Activated naive CD8-positive, alpha-beta T cell treated with anti-CD3 and anti-CD28 coated beads for 36 hours (primary cell): ENCODE measurements at regions not wholly inside any gene's neighbourhood (a gene's known extent, or its start where the extent isn't known, plus 50 kb on each side); places are given as distances from the start of the nearest gene placed in this dataset.
"Not testable (repeated sequence)": the region's sequence is repeated elsewhere in the genome, so short reads cannot be mapped to it uniquely, and the experiment has no call there.

ENCODE experiments used
- DNase-seq: peaks from one replicate; pipeline ENCODE4 v3.0.0; 2021
- H3K27ac Mint-ChIP-seq: one replicate; pipeline ENCODE4 v1.8.0; 2022; ENCODE audit warnings: mild to moderate bottlenecking, moderate library complexity, mixed read lengths
- H3K27me3 Mint-ChIP-seq: one replicate; pipeline ENCODE4 v1.8.0; 2022; ENCODE audit warnings: mild to moderate bottlenecking, mixed read lengths
- H3K36me3 Mint-ChIP-seq: one replicate; pipeline ENCODE4 v1.8.0; 2021; ENCODE audit warnings: mild to moderate bottlenecking, mixed read lengths
- H3K4me1 Mint-ChIP-seq: one replicate; pipeline ENCODE4 v1.8.0; 2021; ENCODE audit warnings: mixed read lengths
- H3K4me3 Mint-ChIP-seq: one replicate; pipeline ENCODE4 v1.8.0; 2022; ENCODE audit warnings: mild to moderate bottlenecking, moderate library complexity, mixed read lengths
- H3K9me3 Mint-ChIP-seq: one replicate; pipeline ENCODE4 v1.8.0; 2022; ENCODE audit warnings: mixed read lengths

- no peaks in the 10 kb centered on the region for H3K27me3 Mint-ChIP-seq
- H3K4me1 Mint-ChIP-seq, result no peaks in the 10 kb centered on the region
- peaks cover 7% of the 10 kb centered on the region for H3K9me3 Mint-ChIP-seq
- H3K36me3 Mint-ChIP-seq, result no peaks in the 10 kb centered on the region
- no peak overlapping the region for H3K4me3 Mint-ChIP-seq
- DNase-seq, result no peak
- no peak overlapping the region for H3K27ac Mint-ChIP-seq
Observed at GRCh38 chr3:163327086-163327485, 1751.2 kb downstream of the SI start.

GRCh38 chr3:163315786-163316185 lies 1762.5 kb downstream of the SI start:
- no peak overlapping the region for H3K4me3 Mint-ChIP-seq
- no peaks in the 10 kb centered on the region for H3K4me1 Mint-ChIP-seq
- no peaks in the 10 kb centered on the region for H3K27me3 Mint-ChIP-seq
- no peak overlapping the region for H3K27ac Mint-ChIP-seq
- H3K36me3 Mint-ChIP-seq, result no peaks in the 10 kb centered on the region
- DNase-seq, result no peak
- peaks cover 7% of the 10 kb centered on the region for H3K9me3 Mint-ChIP-seq

GRCh38 chr3:163306405-163306804 lies 1771.9 kb downstream of the SI start:
- peaks cover 18% of the 10 kb centered on the region for H3K9me3 Mint-ChIP-seq
- no peak overlapping the region for H3K4me3 Mint-ChIP-seq
- no peak for DNase-seq
- no peaks in the 10 kb centered on the region for H3K36me3 Mint-ChIP-seq
- no peak overlapping the region for H3K27ac Mint-ChIP-seq
- no peaks in the 10 kb centered on the region for H3K4me1 Mint-ChIP-seq
- H3K27me3 Mint-ChIP-seq, result no peaks in the 10 kb centered on the region

- DNase-seq, result no peak
- Mint-ChIP-seq H3K36me3 (no peaks in the 10 kb centered on the region), H3K4me3 (no peak overlapping the region), H3K27ac (no peak overlapping the region), H3K9me3 (peaks cover 1% of the 10 kb centered on the region), H3K4me1 (no peaks in the 10 kb centered on the region), H3K27me3 (no peaks in the 10 kb centered on the region)
Observed at GRCh38 chr3:163273694-163274093, 1777.1 kb downstream of the OTOL1 start.

GRCh38 chr3:163266731-163267130 lies 1770.1 kb downstream of the OTOL1 start:
- Mint-ChIP-seq H3K4me3 (no peak overlapping the region), H3K36me3 (no peaks in the 10 kb centered on the region), H3K9me3 (peaks cover 7% of the 10 kb centered on the region), H3K27ac (no peak overlapping the region), H3K27me3 (no peaks in the 10 kb centered on the region), H3K4me1 (no peaks in the 10 kb centered on the region)
- DNase-seq, result no peak

- Mint-ChIP-seq H3K9me3 (peaks cover 5% of the 10 kb centered on the region), H3K27ac (no peak overlapping the region), H3K27me3 (no peaks in the 10 kb centered on the region), H3K36me3 (no peaks in the 10 kb centered on the region), H3K4me1 (no peaks in the 10 kb centered on the region), H3K4me3 (no peak overlapping the region)
- DNase-seq, result no peak
Observed at GRCh38 chr3:163261618-163262017, 1765.0 kb downstream of the OTOL1 start.

- Mint-ChIP-seq H3K27me3 (no peaks in the 10 kb centered on the region), H3K4me3 (no peak overlapping the region), H3K36me3 (no peaks in the 10 kb centered on the region), H3K9me3 (peaks cover 5% of the 10 kb centered on the region), H3K27ac (no peak overlapping the region), H3K4me1 (no peaks in the 10 kb centered on the region)
- no peak for DNase-seq
Observed at GRCh38 chr3:163261056-163261455, 1764.4 kb downstream of the OTOL1 start.

GRCh38 chr3:163218336-163218735 lies 1721.7 kb downstream of the OTOL1 start:
- Mint-ChIP-seq H3K9me3 (peaks cover 4% of the 10 kb centered on the region), H3K4me1 (no peaks in the 10 kb centered on the region), H3K36me3 (no peaks in the 10 kb centered on the region), H3K27me3 (no peaks in the 10 kb centered on the region), H3K4me3 (no peak overlapping the region), H3K27ac (no peak overlapping the region)
- DNase-seq, result no peak

GRCh38 chr3:163213838-163214237 lies 1717.2 kb downstream of the OTOL1 start:
- H3K27me3 Mint-ChIP-seq, result no peaks in the 10 kb centered on the region

GRCh38 chr3:163196815-163197374 lies 1700.3 kb downstream of the OTOL1 start:
- Mint-ChIP-seq H3K27me3 (no peaks in the 10 kb centered on the region), H3K9me3 (peaks cover 2% of the 10 kb centered on the region), H3K27ac (no peak overlapping the region), H3K36me3 (no peaks in the 10 kb centered on the region), H3K4me1 (no peaks in the 10 kb centered on the region), H3K4me3 (no peak overlapping the region)
- DNase-seq, result no peak

More at GRCh38 chr3:163213838-163214237, 1717.2 kb downstream of the OTOL1 start:
- Mint-ChIP-seq H3K9me3 (peaks cover 5% of the 10 kb centered on the region), H3K27ac (no peak overlapping the region), H3K36me3 (no peaks in the 10 kb centered on the region), H3K4me1 (no peaks in the 10 kb centered on the region), H3K4me3 (no peak overlapping the region)
- no peak for DNase-seq

GRCh38 chr3:163196245-163196644 lies 1699.6 kb downstream of the OTOL1 start:
- H3K9me3 Mint-ChIP-seq, result peaks cover 2% of the 10 kb centered on the region
- no peak for DNase-seq
- H3K36me3 Mint-ChIP-seq, result no peaks in the 10 kb centered on the region
- no peaks in the 10 kb centered on the region for H3K27me3 Mint-ChIP-seq
- H3K4me1 Mint-ChIP-seq, result no peaks in the 10 kb centered on the region
- H3K27ac Mint-ChIP-seq, result no peak overlapping the region
- H3K4me3 Mint-ChIP-seq, result no peak overlapping the region

- no peak overlapping the region for H3K27ac Mint-ChIP-seq
- peaks cover 4% of the 10 kb centered on the region for H3K9me3 Mint-ChIP-seq
- no peaks in the 10 kb centered on the region for H3K27me3 Mint-ChIP-seq
- no peak for DNase-seq
- no peaks in the 10 kb centered on the region for H3K4me1 Mint-ChIP-seq
- H3K4me3 Mint-ChIP-seq, result no peak overlapping the region
- H3K36me3 Mint-ChIP-seq, result no peaks in the 10 kb centered on the region
Observed at GRCh38 chr3:163185721-163186350, 1689.2 kb downstream of the OTOL1 start.

GRCh38 chr3:163175970-163176369 lies 1679.4 kb downstream of the OTOL1 start:
- no peak overlapping the region for H3K27ac Mint-ChIP-seq
- no peaks in the 10 kb centered on the region for H3K36me3 Mint-ChIP-seq
- H3K27me3 Mint-ChIP-seq, result no peaks in the 10 kb centered on the region
- DNase-seq, result no peak
- no peaks in the 10 kb centered on the region for H3K4me1 Mint-ChIP-seq
- H3K9me3 Mint-ChIP-seq, result peaks cover 9% of the 10 kb centered on the region
- H3K4me3 Mint-ChIP-seq, result no peak overlapping the region

GRCh38 chr3:163172513-163172912 lies 1675.9 kb downstream of the OTOL1 start:
- not testable (repeated sequence) for H3K4me3 Mint-ChIP-seq, H3K4me1 Mint-ChIP-seq, H3K27me3 Mint-ChIP-seq, DNase-seq, H3K27ac Mint-ChIP-seq, H3K36me3 Mint-ChIP-seq
- H3K9me3 Mint-ChIP-seq, result peaks cover 11% of the 10 kb centered on the region

- H3K27me3 Mint-ChIP-seq, result no peaks in the 10 kb centered on the region
- no peaks in the 10 kb centered on the region for H3K36me3 Mint-ChIP-seq
- no peak overlapping the region for H3K4me3 Mint-ChIP-seq
- H3K4me1 Mint-ChIP-seq, result no peaks in the 10 kb centered on the region
- DNase-seq, result no peak
- H3K27ac Mint-ChIP-seq, result no peak overlapping the region
- peaks cover 5% of the 10 kb centered on the region for H3K9me3 Mint-ChIP-seq
Observed at GRCh38 chr3:163166197-163166596, 1669.6 kb downstream of the OTOL1 start.

- no peaks in the 10 kb centered on the region for H3K27me3 Mint-ChIP-seq
- H3K4me1 Mint-ChIP-seq, result no peaks in the 10 kb centered on the region
- H3K27ac Mint-ChIP-seq, result no peak overlapping the region
- peaks cover 2% of the 10 kb centered on the region for H3K9me3 Mint-ChIP-seq
- no peak overlapping the region for H3K4me3 Mint-ChIP-seq
- no peak for DNase-seq
- H3K36me3 Mint-ChIP-seq, result no peaks in the 10 kb centered on the region
Observed at GRCh38 chr3:163159306-163159705, 1662.7 kb downstream of the OTOL1 start.
